HL-60 (cell line): ENCODE measurements at regions not wholly inside any gene's neighbourhood (a gene's known extent, or its start where the extent isn't known, plus 50 kb on each side); places are given as distances from the start of the nearest gene placed in this dataset.

ENCODE experiments used
- DNase-seq, 2 experiments: peaks; one replicate each; pipeline ENCODE4 v3.0.0-alpha.2; 2010 to 2020; ENCODE audit warnings: low read depth in 1 of 2, low spot score in 1 of 2
- H3K27ac ChIP-seq: fragments of 250-450 bp; sonication (Bioruptor Pico); replicated peaks from 2 replicates; pipeline ENCODE4 v1.5.1; 2020; ENCODE audit warnings: mild to moderate bottlenecking, moderate library complexity
- H3K27me3 ChIP-seq: fragments of 250-450 bp; sonication (Bioruptor Pico); 2 replicates; pipeline ENCODE4 v1.5.1; 2021; ENCODE audit warnings: mild to moderate bottlenecking, moderate library complexity; ENCODE audit not compliant: insufficient read depth, poor library complexity, severe bottlenecking
- H3K4me3 ChIP-seq: replicated peaks from 2 replicates; pipeline ENCODE4 v1.5.1; 2011; ENCODE audit warnings: mild to moderate bottlenecking, control low read depth, low read length; ENCODE audit not compliant: insufficient read depth
- GABPA ChIP-seq: IDR thresholded peaks from 2 replicates; pipeline ENCODE4 v1.6.1; 2012; ENCODE audit warnings: low read depth
- POLR2AphosphoS5 ChIP-seq: IDR thresholded peaks from 2 replicates; pipeline ENCODE4 v1.6.1; 2012; ENCODE audit warnings: low read depth
- SPI1 ChIP-seq: IDR thresholded peaks from 2 replicates; pipeline ENCODE4 v1.6.1; 2012; ENCODE audit warnings: low read depth, mild to moderate bottlenecking, borderline replicate concordance
- TF ChIP-seq, protein P1 (sequence below): IDR thresholded peaks from 2 replicates; pipeline ENCODE4 v1.6.1; 2012; ENCODE audit warnings: low read depth; ENCODE audit not compliant: insufficient replicate concordance
- TF ChIP-seq, protein P2 (sequence below): IDR thresholded peaks from one replicate; pipeline ENCODE4 v1.5.1; 2011; ENCODE audit warnings: low read length, control low read depth, inconsistent platforms; ENCODE audit not compliant: insufficient read depth

DNA sequence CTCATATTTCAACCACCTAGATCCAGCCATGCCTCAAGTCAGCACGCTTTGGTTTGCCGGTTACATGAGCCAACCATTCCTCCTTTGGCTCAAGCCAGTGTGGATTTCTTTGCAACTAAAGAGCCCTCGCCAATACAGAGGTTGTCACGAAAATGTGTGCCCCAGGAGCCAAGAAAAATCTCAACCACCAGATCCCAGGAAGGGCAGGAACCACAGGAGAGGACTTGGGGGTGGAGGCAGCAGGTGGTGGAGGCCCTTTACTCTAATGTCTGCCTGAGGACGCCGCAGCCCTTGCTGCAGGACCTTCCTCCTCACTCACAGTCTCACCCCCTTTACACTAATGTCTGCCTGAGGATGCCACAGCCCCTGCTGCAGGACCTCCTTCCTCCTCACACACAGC is 144.8 kb upstream of the PHACTR3 start:
- no peak overlapping the region for H3K4me3 ChIP-seq
- TF ChIP-seq, protein P1, sequence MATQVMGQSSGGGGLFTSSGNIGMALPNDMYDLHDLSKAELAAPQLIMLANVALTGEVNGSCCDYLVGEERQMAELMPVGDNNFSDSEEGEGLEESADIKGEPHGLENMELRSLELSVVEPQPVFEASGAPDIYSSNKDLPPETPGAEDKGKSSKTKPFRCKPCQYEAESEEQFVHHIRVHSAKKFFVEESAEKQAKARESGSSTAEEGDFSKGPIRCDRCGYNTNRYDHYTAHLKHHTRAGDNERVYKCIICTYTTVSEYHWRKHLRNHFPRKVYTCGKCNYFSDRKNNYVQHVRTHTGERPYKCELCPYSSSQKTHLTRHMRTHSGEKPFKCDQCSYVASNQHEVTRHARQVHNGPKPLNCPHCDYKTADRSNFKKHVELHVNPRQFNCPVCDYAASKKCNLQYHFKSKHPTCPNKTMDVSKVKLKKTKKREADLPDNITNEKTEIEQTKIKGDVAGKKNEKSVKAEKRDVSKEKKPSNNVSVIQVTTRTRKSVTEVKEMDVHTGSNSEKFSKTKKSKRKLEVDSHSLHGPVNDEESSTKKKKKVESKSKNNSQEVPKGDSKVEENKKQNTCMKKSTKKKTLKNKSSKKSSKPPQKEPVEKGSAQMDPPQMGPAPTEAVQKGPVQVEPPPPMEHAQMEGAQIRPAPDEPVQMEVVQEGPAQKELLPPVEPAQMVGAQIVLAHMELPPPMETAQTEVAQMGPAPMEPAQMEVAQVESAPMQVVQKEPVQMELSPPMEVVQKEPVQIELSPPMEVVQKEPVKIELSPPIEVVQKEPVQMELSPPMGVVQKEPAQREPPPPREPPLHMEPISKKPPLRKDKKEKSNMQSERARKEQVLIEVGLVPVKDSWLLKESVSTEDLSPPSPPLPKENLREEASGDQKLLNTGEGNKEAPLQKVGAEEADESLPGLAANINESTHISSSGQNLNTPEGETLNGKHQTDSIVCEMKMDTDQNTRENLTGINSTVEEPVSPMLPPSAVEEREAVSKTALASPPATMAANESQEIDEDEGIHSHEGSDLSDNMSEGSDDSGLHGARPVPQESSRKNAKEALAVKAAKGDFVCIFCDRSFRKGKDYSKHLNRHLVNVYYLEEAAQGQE = no peak
- TF ChIP-seq POLR2AphosphoS5 = no peak
- TF ChIP-seq GABPA = no peak
- TF ChIP-seq, protein P2, sequence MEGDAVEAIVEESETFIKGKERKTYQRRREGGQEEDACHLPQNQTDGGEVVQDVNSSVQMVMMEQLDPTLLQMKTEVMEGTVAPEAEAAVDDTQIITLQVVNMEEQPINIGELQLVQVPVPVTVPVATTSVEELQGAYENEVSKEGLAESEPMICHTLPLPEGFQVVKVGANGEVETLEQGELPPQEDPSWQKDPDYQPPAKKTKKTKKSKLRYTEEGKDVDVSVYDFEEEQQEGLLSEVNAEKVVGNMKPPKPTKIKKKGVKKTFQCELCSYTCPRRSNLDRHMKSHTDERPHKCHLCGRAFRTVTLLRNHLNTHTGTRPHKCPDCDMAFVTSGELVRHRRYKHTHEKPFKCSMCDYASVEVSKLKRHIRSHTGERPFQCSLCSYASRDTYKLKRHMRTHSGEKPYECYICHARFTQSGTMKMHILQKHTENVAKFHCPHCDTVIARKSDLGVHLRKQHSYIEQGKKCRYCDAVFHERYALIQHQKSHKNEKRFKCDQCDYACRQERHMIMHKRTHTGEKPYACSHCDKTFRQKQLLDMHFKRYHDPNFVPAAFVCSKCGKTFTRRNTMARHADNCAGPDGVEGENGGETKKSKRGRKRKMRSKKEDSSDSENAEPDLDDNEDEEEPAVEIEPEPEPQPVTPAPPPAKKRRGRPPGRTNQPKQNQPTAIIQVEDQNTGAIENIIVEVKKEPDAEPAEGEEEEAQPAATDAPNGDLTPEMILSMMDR = no peak
- no peak for TF ChIP-seq SPI1
- DNase-seq = no peak
- H3K27ac ChIP-seq = no peak overlapping the region
- H3K27me3 ChIP-seq = no peaks in the 10 kb centered on the region

DNA sequence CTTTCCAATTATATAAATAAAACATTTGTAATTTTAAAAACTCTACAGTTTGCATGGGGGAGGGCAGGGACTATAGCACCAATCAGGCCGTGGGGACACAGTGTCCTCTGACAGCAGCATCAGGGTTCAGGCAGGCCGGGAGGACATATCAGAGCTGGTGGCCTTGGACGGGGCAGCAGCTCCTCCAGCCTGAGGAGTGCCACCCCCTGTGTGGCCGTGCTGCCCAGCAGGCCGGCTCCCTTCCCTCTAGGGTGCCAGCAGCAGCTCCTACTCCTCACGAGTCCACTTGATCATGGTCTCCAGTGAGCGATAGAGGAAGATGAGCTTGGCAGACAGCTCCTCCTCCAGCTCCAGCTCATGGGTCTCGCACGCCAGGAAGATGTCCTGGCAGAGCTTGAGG is 144.0 kb upstream of the PHACTR3 start:
- Histone ChIP-seq H3K4me3 (no peak overlapping the region), H3K27ac (no peak overlapping the region), H3K27me3 (no peaks in the 10 kb centered on the region)
- DNase-seq = no peak
- TF ChIP-seq, protein P2 = no peak
- TF ChIP-seq POLR2AphosphoS5 = no peak
- TF ChIP-seq SPI1 = no peak
- TF ChIP-seq, protein P1 = no peak
- TF ChIP-seq GABPA = no peak

DNA sequence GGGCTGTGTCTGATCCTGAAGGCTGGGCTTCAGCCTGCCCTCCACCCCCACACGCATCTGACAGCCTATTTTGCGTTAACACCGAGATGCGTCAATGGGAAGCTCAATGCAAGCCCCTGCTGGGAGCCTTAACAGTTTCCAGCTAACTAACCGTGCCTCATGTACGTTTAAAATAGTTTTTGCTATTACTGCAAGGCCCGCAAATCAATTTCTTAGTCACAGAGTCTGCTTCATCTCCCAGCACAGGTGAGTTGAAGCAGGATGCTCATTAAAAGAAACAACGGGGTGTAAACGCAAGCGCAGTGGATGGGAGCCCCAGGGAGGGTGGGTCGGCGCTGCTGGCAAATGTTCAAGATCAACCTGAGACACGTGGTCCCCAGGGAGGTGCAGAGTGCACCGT is 142.8 kb upstream of the PHACTR3 start:
- Histone ChIP-seq H3K4me3 (no peak overlapping the region), H3K27ac (no peak overlapping the region), H3K27me3 (no peaks in the 10 kb centered on the region)
- DNase-seq = no peak
- TF ChIP-seq, protein P1 = no peak
- TF ChIP-seq, protein P2 = no peak
- no peak for TF ChIP-seq GABPA
